SKM-1 treated with dmso at 0.1 percent for 144 hours (cell line): ENCODE measurements at regions not wholly inside any gene's neighbourhood (a gene's known extent, or its start where the extent isn't known, plus 50 kb on each side); places are given as distances from the start of the nearest gene placed in this dataset.
"Not testable (repeated sequence)": the region's sequence is repeated elsewhere in the genome, so short reads cannot be mapped to it uniquely, and the experiment has no call there.

Source experiments
- DNase-seq: peaks from one replicate; lab custom pipeline; 2025; ENCODE audit not compliant: unreplicated experiment; lab: John Stamatoyannopoulos, UW

GRCh38 chr3:192013110-192013509 lies 552.1 kb downstream of the PYDC2 start:
- no peak for DNase-seq

- no peak for DNase-seq
Observed at GRCh38 chr3:192022412-192022811, 561.4 kb downstream of the PYDC2 start.

- DNase-seq: no peak
Observed at GRCh38 chr3:192024751-192025150, 563.8 kb downstream of the PYDC2 start.

- DNase-seq: no peak
Observed at GRCh38 chr3:192026661-192027060, 565.7 kb downstream of the PYDC2 start.

GRCh38 chr3:192031941-192032340 lies 571.0 kb downstream of the PYDC2 start:
- no peak for DNase-seq

GRCh38 chr3:192033246-192033645 lies 572.3 kb downstream of the PYDC2 start:
- no peak for DNase-seq

- no peak for DNase-seq
Observed at GRCh38 chr3:192038726-192039125, 577.8 kb downstream of the PYDC2 start.

- DNase-seq: no peak
Observed at GRCh38 chr3:192039593-192039992, 578.6 kb downstream of the PYDC2 start.

- no peak for DNase-seq
Observed at GRCh38 chr3:192040282-192041043, 579.5 kb downstream of the PYDC2 start.

- peak; percentile 30 for DNase-seq
Observed at GRCh38 chr3:192042116-192042515, 581.2 kb downstream of the PYDC2 start.

- no peak for DNase-seq
Observed at GRCh38 chr3:192054881-192055280, 593.9 kb downstream of the PYDC2 start.

- DNase-seq: no peak
Observed at GRCh38 chr3:192055946-192056345, 595.0 kb downstream of the PYDC2 start.

GRCh38 chr3:192057261-192057660 lies 596.3 kb downstream of the PYDC2 start:
- no peak for DNase-seq

- DNase-seq: no peak
Observed at GRCh38 chr3:192060160-192060781, 599.3 kb downstream of the PYDC2 start.

- DNase-seq: no peak
Observed at GRCh38 chr3:192061426-192061825, 600.5 kb downstream of the PYDC2 start.

- DNase-seq: no peak
Observed at GRCh38 chr3:192062186-192062585, 601.2 kb downstream of the PYDC2 start.

GRCh38 chr3:192063570-192063969 lies 602.6 kb downstream of the PYDC2 start:
- no peak for DNase-seq

GRCh38 chr3:192064959-192065358 lies 604.0 kb downstream of the PYDC2 start:
- DNase-seq: no peak

GRCh38 chr3:192066253-192066652 lies 605.3 kb downstream of the PYDC2 start:
- not testable (repeated sequence) for DNase-seq

- DNase-seq: no peak
Observed at GRCh38 chr3:192068464-192069254, 607.7 kb downstream of the PYDC2 start.

- no peak for DNase-seq
Observed at GRCh38 chr3:192077795-192078497, 617.0 kb downstream of the PYDC2 start.
